Limb (tissue), 2 donors: ENCODE measurements at regions not wholly inside any gene's neighbourhood (a gene's known extent, or its start where the extent isn't known, plus 50 kb on each side); places are given as distances from the start of the nearest gene placed in this dataset.
A peak's percentile ranks its signal among the peaks of the same experiment; 100 is the strongest.

Source experiments
- DNase-seq, 2 donors: peaks; one replicate each; pipeline ENCODE4 v3.0.0-alpha.2; 2016; ENCODE audit errors: extremely low spot score in 2 of 2

- DNase-seq, result no peak
These were observed 475.8 kb upstream of the FZD8 start for GRCh38 chr10:36117890-36118289.

GRCh38 chr10:36117231-36117630 lies 475.1 kb upstream of the FZD8 start:
- DNase-seq, result no peak

- peak; percentile 45 to 72 for DNase-seq
These were observed 474.6 kb upstream of the FZD8 start for GRCh38 chr10:36116731-36117130.

- DNase-seq, result no peak
These were observed 473.9 kb upstream of the FZD8 start for GRCh38 chr10:36116040-36116439.

- DNase-seq, result no peak
These were observed 473.3 kb upstream of the FZD8 start for GRCh38 chr10:36115364-36115763.

GRCh38 chr10:36114913-36115312 lies 472.8 kb upstream of the FZD8 start:
- DNase-seq, result no peak

- no peak for DNase-seq
These were observed 472.0 kb upstream of the FZD8 start for GRCh38 chr10:36114141-36114540.

- DNase-seq, result no peak
These were observed 469.6 kb upstream of the FZD8 start for GRCh38 chr10:36111676-36112075.

- DNase-seq, result no peak
These were observed 468.0 kb upstream of the FZD8 start for GRCh38 chr10:36110097-36110496.

- DNase-seq, result no peak
These were observed 467.4 kb upstream of the FZD8 start for GRCh38 chr10:36109399-36110023.

GRCh38 chr10:36097696-36098095 lies 455.6 kb upstream of the FZD8 start:
- no peak for DNase-seq

- no peak for DNase-seq
These were observed 454.5 kb upstream of the FZD8 start for GRCh38 chr10:36096576-36096975.

- peak in 1 of 2 donors; percentile 46 for DNase-seq
These were observed 452.0 kb upstream of the FZD8 start for GRCh38 chr10:36094096-36094495.

- DNase-seq, result no peak
These were observed 450.0 kb upstream of the FZD8 start for GRCh38 chr10:36092116-36092515.

- DNase-seq, result no peak
These were observed 448.9 kb upstream of the FZD8 start for GRCh38 chr10:36091007-36091406.

- peak in 1 of 2 donors; percentile 47 for DNase-seq
These were observed 447.8 kb upstream of the FZD8 start for GRCh38 chr10:36089790-36090440.

- peak in 1 of 2 donors; percentile 34 for DNase-seq
These were observed 445.2 kb upstream of the FZD8 start for GRCh38 chr10:36087006-36088005.

- no peak for DNase-seq
These were observed 433.1 kb upstream of the FZD8 start for GRCh38 chr10:36075196-36075595.

GRCh38 chr10:36073796-36074345 lies 431.8 kb upstream of the FZD8 start:
- no peak for DNase-seq

- no peak for DNase-seq
These were observed 426.4 kb upstream of the FZD8 start for GRCh38 chr10:36068542-36068941.

GRCh38 chr10:36067748-36068147 lies 425.7 kb upstream of the FZD8 start:
- no peak for DNase-seq

GRCh38 chr10:36066850-36067249 lies 424.8 kb upstream of the FZD8 start:
- no peak for DNase-seq
